HG02798 (cell line): ENCODE measurements at regions not wholly inside any gene's neighbourhood (a gene's known extent, or its start where the extent isn't known, plus 50 kb on each side); places are given as distances from the start of the nearest gene placed in this dataset.

Source experiments
- ATAC-seq: cut with Tn5 transposase; IDR thresholded peaks from one replicate; pipeline ENCODE4 v1.9.1; 2021; ENCODE audit warnings: mild to moderate bottlenecking; ENCODE audit not compliant: unreplicated experiment, poor library complexity

DNA sequence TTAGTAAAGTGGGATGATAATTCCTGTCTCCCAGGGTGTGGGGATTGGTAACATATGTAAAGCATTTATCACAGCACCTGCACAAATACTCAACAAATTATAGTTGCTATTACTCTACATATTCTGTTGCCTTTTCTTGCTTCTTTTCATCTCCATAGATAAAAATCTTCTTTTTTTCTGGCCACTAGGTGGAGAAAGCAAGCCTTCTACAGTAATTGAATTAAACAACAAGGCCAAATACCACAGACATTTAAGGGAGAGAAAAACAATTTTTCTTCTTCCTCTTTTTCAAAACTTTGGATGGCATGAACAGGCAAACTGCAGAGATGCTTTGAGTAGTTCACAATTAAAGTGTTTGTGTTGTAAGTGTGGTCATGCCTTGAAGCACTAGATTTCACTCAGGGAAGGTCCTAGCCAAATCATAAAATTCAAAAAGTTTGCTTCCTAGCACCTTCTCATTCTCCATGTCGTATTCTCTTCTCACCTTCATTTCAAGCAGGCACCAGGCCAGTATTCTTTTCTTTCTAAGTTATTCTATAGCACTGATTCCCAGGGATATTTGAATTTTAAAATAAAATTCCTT, 493.4 kb upstream of the TGFBR2 start:
- no peak for ATAC-seq

DNA sequence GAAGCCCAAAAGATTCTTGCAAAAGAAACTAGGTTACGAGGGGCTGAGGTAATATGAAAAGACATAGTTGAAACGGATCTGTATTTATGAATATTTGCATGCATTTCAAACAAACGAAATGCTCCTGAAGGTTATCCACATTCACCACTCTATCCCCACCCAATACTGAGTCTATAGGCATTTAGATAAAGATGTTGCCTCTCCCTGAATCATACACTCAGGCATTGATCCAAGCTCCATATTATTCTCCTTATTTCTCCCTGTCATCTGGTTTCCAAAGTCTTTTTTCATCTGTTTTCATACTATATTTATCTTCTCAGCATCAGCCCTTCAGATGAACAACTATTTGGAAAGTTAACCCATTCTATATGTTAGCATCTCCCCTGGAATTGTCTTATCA, 492.5 kb upstream of the TGFBR2 start:
- no peak for ATAC-seq

DNA sequence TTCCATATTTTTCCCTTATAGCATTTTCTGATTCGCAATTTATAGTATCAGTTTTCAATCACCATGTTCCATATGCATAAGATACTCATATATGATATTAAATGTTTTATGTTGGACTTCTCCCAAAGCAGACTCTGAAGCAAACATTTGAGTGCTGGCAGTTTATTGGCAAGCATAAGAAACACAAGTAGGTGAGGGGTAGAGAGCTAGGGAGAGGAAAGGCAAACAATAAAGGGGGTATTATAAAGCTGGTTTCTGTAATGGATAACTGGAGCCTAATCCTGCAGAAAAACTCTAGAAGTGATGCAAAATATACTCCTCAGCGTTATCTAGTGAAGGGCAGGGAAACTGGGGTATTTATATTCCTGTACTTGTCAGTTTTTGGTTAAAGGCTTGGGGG, 491.5 kb upstream of the TGFBR2 start:
- ATAC-seq = no peak

DNA sequence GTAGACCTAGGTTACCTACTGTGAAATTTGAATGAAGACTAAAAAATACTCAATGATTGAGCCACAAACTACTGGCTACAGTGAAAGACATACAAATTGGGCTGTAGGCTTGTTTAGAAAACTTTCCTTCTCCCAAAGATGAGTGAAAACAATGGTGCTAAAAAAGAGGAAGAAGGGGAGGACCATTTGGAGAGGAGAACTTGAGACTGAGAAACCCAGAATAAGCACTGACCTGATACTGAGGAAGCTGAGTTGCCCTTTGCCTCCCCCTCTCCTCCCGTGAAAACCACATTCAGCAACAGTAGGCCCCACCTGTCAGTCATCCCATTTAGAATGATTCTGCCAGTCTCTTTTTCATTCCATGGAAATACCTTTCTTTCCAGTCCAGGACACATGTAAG, 484.0 kb upstream of the TGFBR2 start:
- ATAC-seq = no peak

DNA sequence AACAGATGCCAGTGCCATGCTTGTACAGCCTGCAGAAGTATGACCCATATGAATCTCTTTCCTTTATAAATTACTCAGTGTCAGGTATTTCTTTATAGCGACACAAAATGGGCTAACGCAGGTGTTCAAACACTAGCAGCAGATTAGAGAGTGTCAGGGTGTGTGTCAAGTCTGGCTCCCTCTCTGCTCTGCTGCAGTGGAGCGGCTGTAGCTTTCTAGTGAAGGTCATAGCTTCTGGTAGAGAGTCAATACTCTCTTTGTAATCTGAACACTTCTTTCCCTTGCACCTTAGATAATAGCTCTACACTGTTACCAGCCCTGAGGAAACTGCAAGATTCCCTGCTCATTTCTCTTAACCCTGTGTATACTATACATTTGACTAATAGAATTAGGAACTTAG, 483.2 kb upstream of the TGFBR2 start:
- ATAC-seq = no peak

DNA sequence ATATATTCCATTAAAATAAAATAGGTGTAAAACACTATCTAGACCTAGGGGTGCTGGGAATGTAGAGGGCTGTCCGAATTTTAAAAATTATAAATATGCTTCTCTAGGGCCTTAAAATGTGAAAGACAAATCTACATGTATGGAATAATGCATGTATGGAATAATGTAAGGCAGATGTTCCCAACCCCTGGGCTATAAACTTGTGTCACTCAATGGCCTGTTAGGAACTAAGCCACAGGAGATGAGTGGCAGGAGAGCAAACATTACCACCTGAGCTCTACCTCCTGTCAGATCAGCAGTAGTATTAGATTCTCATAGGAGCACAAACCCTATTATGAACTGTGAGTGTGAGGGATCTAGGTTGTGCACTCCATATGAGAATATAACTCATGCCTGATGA, 482.6 kb upstream of the TGFBR2 start:
- ATAC-seq = no peak

DNA sequence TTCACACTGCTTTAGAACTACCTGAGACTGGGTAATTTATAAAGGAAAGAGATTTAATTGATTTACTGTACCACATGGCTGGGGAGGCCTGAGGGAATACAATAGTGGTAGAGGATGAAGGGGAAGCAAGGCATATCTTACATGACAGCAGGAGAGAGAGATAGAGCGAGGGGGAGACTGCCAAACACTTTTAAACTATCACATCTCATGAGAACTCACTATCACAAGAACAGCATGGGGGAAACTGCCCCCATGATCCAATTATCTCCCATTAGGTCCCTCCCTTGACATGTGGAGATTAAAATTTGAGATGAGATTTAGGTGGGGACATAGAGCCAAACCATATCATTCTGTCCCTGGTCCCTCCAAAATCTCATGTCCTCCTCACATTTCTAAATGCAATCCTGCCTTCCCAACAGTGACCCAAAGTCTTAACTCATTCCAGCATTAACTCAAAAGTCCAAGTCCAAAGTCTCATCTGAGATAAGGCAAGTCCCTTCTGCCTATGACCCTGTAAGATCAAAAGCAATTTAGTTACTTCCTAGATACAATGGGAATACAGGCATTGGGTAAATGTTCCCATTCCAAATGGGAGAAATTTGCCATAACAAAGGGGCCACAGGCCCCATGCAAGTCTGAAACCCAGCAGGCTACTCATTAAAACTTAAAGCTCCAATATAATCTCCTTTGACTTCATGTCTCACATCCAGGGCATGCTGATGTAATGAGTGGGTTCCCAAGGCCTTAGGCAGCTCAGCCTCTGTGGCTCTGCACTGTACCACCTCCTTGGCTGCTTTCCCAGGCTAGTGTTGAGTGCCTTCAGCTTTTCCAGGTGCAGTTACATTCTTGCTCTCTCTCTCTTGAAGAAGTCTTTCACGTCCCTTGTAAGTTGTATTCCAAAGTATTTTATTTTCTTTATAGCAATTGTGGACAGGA, 481.7 kb upstream of the TGFBR2 start:
- no peak for ATAC-seq

DNA sequence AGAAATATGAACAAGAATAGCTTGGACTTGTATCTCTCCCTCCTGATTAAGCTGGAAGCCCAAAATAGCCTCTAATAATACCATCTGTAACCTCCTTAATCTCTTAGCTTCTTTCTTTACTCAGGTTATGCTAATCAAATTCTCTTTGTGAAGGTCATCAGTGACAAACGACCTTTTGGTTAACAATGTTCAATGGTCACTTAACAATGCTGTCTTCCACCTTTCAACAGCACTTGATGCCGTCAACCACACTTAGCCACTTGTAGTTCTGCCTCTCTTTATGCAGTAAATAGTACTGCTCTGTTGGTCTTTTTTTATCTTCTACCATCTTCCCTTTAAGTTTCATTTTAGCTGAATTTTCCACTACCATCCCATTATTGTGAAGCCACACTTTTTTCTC, 476.6 kb upstream of the TGFBR2 start:
- ATAC-seq = no peak

DNA sequence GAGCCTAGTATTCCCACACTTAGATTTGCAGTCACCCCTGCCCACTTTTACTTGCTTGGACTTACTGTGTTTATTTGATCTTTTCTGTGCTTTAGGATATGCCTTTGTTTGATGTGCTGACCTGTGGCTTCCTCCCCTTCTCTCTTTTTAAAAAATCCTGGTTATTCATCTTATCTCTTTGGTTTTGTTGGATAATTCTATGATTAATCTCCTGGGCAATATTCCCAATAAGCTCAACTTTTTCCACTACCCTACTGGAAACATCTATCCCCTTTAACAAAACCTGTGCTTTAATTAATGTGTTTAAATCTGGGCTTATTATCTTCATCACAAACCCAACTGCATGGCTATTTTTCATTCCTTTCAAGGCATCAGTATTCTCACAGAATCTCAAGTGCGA, 476.0 kb upstream of the TGFBR2 start:
- ATAC-seq = no peak

DNA sequence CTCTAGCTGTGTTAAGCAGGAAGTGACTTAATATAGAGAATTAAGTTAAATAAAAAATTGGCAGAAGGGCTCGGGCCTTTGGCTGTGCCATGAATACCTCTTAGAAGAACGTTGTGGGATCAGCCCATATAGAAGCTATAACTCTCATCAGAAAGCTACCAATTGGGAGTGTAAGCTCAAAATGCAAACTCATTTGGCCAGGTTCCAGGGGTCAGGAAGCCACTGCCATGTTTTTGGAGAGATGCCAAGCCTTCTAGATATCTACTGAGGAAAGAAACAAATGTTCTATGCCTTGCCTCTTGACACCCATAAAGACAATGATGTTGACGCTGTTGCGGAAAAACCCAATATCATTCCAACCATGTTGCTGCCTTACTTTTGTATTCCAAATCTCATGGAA, 475.2 kb upstream of the TGFBR2 start:
- ATAC-seq = no peak

DNA sequence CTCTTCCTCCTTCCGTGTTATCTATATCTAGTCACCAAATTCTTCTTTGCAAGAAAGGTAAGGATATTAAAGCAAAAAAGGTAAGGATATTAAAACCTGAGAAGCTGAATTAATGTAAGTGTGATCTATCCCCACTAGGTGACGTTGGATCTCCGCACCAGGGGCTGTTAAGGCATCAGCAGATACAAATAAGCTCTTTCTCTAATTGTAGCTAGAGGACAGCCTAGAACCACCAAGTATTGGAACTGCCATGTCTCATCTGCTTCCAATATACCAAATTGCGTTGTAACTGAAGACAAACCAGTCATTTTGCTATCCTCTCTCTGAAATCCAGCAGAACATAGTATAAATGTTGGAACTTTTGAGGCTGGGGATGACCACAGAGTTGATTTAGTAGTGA, 471.2 kb upstream of the TGFBR2 start:
- no peak for ATAC-seq

DNA sequence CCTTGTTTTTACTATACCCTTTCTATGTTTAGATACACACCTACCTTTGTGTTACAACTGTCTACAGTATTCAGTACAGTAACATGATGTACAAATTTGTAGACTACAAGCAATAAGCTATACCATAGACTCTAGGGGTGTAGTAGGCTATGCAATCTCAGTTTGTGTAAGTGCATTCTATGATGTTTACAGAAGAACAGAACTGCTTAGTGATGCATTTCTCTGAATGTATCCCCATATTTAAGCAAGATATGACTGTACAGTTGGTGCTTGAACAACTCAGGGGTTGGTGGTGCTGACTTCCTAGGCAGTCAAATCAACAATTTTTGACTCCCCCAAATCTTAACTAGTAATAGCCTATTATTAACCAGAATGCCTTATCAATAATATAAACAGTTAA, 467.1 kb upstream of the TGFBR2 start:
- no peak for ATAC-seq

DNA sequence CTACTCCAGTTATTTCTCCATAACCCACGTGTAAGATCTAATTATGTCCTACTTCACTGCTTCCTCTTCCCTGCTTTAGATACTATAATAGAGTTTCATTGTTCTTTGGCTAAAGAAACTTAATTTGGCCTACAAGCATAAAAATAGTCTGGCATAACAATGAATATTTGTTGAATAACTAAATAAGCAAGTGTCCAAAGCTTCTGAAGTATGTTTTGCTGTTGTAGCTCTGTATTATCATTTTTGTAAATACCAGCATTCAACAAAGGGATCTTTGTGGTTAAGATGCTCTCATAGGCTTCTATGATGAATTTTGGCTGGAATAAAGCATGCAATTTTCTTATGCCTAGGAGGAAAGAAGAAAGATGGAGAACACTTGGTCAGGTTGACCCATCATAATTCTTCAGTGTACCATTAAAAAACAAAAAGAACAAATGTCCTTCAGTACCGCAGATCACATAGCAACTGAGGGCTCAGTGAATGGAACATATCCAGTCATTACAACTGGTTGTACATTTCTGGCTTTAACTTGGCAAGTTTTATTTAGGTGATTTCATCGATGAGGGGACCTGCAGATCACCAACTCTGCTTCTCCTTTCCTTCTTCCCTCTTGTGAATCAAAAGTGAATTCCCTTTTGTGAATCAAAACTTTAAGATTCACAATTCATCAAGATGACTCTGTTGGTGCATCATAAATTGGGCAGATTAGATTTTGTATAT, 465.9 kb upstream of the TGFBR2 start:
- no peak for ATAC-seq

DNA sequence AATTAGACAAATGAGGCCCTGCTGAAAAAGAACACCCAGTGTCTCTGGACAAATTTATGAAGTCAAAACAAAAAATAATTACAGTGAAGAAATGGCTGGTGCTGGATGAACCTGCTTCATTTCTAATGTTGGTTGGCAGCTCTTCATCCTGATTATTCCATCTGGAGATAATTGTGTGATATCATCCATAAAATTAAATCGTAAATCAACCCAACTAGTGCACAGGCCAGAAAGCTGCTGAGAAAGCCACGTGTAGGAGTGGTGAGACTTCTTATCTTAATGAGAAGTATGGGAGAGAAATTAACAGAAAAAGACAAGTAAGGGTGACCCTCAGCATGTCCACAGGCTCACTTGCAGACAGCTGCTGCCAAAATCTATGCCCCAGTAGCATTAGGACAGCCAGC, 465.2 kb upstream of the TGFBR2 start:
- no peak for ATAC-seq

DNA sequence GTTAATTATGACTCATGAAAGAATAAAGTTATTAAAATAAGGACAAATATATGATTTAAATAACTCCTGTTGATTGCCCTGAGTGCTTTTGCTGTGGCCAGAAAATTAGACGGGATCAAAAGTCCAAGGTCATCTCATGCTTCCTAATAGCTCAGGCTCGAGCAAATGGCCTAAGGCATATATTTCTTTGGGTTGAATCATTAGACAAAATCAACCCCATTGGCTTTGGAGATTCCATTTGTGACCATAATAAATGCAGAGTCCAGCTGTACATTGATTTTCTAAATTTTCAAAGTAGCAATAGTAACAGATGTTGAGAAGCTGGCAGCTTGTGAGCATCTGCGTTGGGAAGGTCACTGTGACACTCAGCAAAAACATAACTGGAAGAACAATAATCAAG, 464.5 kb upstream of the TGFBR2 start:
- no peak for ATAC-seq

DNA sequence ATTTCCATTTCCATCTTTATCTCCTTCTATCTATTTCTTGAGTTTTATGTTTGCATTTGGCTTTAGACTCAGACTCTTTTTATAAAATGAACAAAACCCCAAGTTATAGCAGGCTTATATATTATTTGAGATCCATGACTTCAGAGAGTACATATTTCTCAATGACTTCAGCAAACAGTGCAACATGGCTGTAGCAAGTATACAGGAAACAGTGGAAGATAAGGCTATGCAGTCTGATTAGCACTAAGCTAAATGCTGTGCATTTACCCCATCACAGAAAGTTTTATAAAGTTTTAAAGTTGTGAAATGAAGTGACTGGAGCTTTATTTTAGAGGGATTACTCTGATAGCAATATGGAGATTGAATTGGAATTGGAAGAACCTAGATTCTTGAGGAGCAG, 463.5 kb upstream of the TGFBR2 start:
- no peak for ATAC-seq

DNA sequence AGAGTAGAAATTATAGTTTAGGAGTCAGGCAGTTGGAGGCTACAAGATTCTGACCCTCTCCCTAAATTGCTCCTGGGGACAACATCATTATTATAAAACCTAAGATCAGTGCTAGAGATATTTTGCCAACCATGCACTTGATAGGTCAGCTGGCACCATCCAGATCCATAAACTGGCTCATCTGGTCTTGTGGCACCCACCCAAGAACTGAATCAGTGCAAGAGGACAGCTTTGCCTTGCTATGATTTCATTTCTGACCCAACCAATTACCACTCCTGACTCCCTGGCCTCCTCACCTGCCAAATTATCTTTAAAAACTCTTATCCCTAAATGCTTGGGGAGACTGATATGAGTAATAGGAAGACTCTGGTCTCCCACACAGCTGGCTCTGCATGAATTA, 461.1 kb upstream of the TGFBR2 start:
- ATAC-seq = no peak

DNA sequence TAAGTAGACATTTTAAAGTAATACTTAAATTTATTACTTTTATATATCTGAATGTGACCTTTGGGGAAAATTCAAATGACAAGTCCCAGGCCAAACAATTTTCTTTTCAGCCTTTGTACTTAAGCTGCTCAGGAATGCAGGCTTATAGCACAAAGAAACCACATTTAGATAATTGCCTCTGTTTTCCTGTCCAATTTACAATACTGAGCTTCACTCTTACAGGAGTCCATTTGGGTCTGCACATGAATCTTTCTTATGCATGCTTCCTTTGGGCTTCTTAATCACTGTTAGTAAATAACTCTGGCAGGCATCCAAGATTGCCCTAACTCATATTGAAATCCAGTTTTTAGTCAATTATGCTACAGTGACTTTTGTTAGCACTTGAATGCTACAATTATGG, 459.4 kb upstream of the TGFBR2 start:
- ATAC-seq = no peak

DNA sequence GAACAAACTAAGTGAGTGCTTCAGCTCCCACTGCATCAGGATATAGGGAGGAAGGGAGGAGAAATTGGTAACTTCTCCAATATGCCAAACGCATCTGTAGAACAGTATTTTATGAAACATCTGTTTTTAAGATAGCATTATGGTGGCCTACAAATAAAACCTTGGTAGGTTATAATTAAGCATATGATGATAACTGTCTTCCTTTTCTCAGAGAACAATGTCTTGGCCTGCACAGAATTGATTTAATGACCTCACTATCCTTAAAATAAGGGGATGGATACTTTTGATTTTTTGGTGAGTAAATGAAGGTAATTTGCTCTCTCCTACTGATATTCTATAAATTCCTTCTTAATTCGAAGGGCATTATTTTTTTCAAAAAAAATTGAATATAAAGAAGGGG, 451.5 kb upstream of the TGFBR2 start:
- ATAC-seq = no peak

DNA sequence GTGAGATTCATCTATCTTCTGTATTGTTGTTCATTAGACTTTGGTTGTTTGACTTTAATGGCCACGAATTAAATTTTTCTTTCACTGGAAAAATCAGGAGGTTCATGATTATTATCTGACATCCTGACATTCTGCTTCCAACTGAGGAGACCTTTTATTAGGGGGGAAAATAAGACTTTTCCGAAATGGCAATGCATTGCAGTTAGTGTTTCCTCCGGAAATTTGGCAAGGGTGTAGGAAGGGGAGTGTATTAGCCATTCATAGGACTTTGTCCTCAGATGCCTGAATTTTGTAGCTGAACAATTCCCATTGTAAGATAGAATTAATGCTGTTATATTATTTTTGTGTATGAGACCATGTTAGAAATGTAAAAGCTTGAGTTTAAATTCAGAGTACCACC, 450.6 kb upstream of the TGFBR2 start:
- ATAC-seq = no peak
